ENCODE measurements at regions not wholly inside any gene's neighbourhood (a gene's known extent, or its start where the extent isn't known, plus 50 kb on each side); places are given as distances from the start of the nearest gene placed in this dataset.

GRCh38 chr18:51479736-51480135 lies 282.3 kb upstream of the MEX3C start (continued):
- TF ChIP-seq, protein P1, sequence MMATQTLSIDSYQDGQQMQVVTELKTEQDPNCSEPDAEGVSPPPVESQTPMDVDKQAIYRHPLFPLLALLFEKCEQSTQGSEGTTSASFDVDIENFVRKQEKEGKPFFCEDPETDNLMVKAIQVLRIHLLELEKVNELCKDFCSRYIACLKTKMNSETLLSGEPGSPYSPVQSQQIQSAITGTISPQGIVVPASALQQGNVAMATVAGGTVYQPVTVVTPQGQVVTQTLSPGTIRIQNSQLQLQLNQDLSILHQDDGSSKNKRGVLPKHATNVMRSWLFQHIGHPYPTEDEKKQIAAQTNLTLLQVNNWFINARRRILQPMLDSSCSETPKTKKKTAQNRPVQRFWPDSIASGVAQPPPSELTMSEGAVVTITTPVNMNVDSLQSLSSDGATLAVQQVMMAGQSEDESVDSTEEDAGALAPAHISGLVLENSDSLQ (IDR thresholded peaks at IDR 0.05) = no peak
- TF ChIP-seq CREBBP (IDR thresholded peaks at IDR 0.05; ENCODE audit: low read depth, low read length) (no peak), ZNF384 (IDR thresholded peaks at IDR 0.05; ENCODE audit: low read depth, low read length) (no peak), BRD9 (IDR thresholded peaks at IDR 0.05; ENCODE audit: low read depth, partially characterized antibody) (no peak), HOXB6 (CRISPR knock-in tag; IDR thresholded peaks at IDR 0.05; ENCODE audit: borderline replicate concordance) (no peak), DMBX1 (CRISPR knock-in tag; IDR thresholded peaks at IDR 0.05; ENCODE audit: borderline replicate concordance) (peak; percentile 16; the same call in 1 of the 2 replicates), FOS (IDR thresholded peaks at IDR 0.05; ENCODE audit: extremely low read depth, insufficient read length) (no peak), ZKSCAN3 (CRISPR knock-in tag; IDR thresholded peaks at IDR 0.05) (no peak), CBX5 (IDR thresholded peaks at IDR 0.05; ENCODE audit: borderline replicate concordance, low read depth) (no peak), JUN (IDR thresholded peaks at IDR 0.05; ENCODE audit: borderline replicate concordance, low read depth, low read length) (no peak), JUN (CRISPR knock-in tag; IDR thresholded peaks at IDR 0.05; ENCODE audit: borderline replicate concordance) (no peak), RBM25 (IDR thresholded peaks at IDR 0.05; ENCODE audit: low read depth, low read length, severe bottlenecking) (no peak), PREB (CRISPR knock-in tag; IDR thresholded peaks at IDR 0.05) (no peak), NCOR1 (IDR thresholded peaks at IDR 0.05) (no peak), ZNF316 (IDR thresholded peaks at IDR 0.05) (no peak), HNRNPLL (IDR thresholded peaks at IDR 0.05; ENCODE audit: low read depth, low read length, poor library complexity, severe bottlenecking) (no peak), POLR3A (IDR thresholded peaks at IDR 0.05; ENCODE audit: borderline replicate concordance, extremely low read depth, insufficient read depth, insufficient read length) (no peak), MTF1 (CRISPR knock-in tag; IDR thresholded peaks at IDR 0.05; ENCODE audit: borderline replicate concordance) (no peak), PYGO2 (tag; IDR thresholded peaks at IDR 0.05) (no peak), ADNP (tag; IDR thresholded peaks at IDR 0.05) (no peak), PPARD (CRISPR knock-in tag; IDR thresholded peaks at IDR 0.05) (no peak), TAF7 (tag; IDR thresholded peaks at IDR 0.05) (no peak), ZNF511 (CRISPR knock-in tag; IDR thresholded peaks at IDR 0.05) (no peak)
- TF ChIP-seq, protein P2, sequence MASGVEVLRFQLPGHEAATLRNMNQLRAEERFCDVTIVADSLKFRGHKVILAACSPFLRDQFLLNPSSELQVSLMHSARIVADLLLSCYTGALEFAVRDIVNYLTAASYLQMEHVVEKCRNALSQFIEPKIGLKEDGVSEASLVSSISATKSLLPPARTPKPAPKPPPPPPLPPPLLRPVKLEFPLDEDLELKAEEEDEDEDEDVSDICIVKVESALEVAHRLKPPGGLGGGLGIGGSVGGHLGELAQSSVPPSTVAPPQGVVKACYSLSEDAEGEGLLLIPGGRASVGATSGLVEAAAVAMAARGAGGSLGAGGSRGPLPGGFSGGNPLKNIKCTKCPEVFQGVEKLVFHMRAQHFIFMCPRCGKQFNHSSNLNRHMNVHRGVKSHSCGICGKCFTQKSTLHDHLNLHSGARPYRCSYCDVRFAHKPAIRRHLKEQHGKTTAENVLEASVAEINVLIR (CRISPR knock-in tag; IDR thresholded peaks at IDR 0.05) = no peak
- TF ChIP-seq, protein P3, sequence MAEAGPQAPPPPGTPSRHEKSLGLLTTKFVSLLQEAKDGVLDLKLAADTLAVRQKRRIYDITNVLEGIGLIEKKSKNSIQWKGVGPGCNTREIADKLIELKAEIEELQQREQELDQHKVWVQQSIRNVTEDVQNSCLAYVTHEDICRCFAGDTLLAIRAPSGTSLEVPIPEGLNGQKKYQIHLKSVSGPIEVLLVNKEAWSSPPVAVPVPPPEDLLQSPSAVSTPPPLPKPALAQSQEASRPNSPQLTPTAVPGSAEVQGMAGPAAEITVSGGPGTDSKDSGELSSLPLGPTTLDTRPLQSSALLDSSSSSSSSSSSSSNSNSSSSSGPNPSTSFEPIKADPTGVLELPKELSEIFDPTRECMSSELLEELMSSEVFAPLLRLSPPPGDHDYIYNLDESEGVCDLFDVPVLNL (CRISPR knock-in tag; IDR thresholded peaks at IDR 0.05; ENCODE audit: low read depth) = no peak
- TF ChIP-seq, protein P4, sequence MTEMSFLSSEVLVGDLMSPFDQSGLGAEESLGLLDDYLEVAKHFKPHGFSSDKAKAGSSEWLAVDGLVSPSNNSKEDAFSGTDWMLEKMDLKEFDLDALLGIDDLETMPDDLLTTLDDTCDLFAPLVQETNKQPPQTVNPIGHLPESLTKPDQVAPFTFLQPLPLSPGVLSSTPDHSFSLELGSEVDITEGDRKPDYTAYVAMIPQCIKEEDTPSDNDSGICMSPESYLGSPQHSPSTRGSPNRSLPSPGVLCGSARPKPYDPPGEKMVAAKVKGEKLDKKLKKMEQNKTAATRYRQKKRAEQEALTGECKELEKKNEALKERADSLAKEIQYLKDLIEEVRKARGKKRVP (CRISPR knock-in tag; IDR thresholded peaks at IDR 0.05) = no peak

Measured in K562 (cell line).